Sigmoid colon (tissue), 3 donors: ENCODE measurements at regions not wholly inside any gene's neighbourhood (a gene's known extent, or its start where the extent isn't known, plus 50 kb on each side); places are given as distances from the start of the nearest gene placed in this dataset.

ENCODE experiments used
- CTCF ChIP-seq, 4 experiments: fragments of 450-650 bp in 3 of 4; fragments of 200-600 bp in 1 of 4; IDR thresholded peaks; one replicate each; pipeline ENCODE4 v1.5.1; 2016 to 2019; ENCODE audit warnings: antibody characterized with exemption in 4 of 4, mild to moderate bottlenecking in 3 of 4, moderate library complexity in 2 of 4
- POLR2A ChIP-seq, 2 donors: fragments of 450-650 bp; IDR thresholded peaks; one replicate each; pipeline ENCODE4 v1.6.1; 2016; ENCODE audit warnings: antibody characterized with exemption in 2 of 2, mild to moderate bottlenecking in 2 of 2, moderate library complexity in 2 of 2

GRCh38 chr6:139518556-139519091 lies 144.2 kb upstream of the CITED2 start:
- TF ChIP-seq POLR2A (IDR thresholded peaks at IDR 0.05) (no peak), CTCF (IDR thresholded peaks at IDR 0.05) (no peak)
